Lung (tissue), 11 donors: ENCODE measurements at regions not wholly inside any gene's neighbourhood (a gene's known extent, or its start where the extent isn't known, plus 50 kb on each side); places are given as distances from the start of the nearest gene placed in this dataset.

Experiments used
- ATAC-seq: fragments of 200-7000 bp; cut with Tn5 transposase; one replicate; pipeline ENCODE4 v1.9.1; 2020; ENCODE audit warnings: moderate number of reproducible peaks; ENCODE audit not compliant: insufficient read depth, low FRiP score
- DNase-seq, 3 donors: peaks; one replicate each; pipeline ENCODE4 v3.0.0-alpha.2; 2013 to 2017
- H3K27ac ChIP-seq, 2 donors: one replicate each; pipeline ENCODE4 v1.5.1; 2013; ENCODE audit warnings: mild to moderate bottlenecking in 2 of 2, moderate library complexity in 2 of 2, control low read depth in 1 of 2, inconsistent platforms in 1 of 2, low read depth in 1 of 2, low read length in 1 of 2
- H3K27me3 ChIP-seq, 3 donors: one replicate each; pipeline ENCODE4 v1.5.1; 2013; ENCODE audit warnings: low read length in 2 of 3; ENCODE audit not compliant: control insufficient read depth in 3 of 3, insufficient read depth in 3 of 3
- H3K36me3 ChIP-seq, 4 donors: one replicate each; pipeline ENCODE4 v1.5.1; 2013; ENCODE audit warnings: low read length in 4 of 4, mild to moderate bottlenecking in 1 of 4, moderate library complexity in 1 of 4; ENCODE audit not compliant: control insufficient read depth in 4 of 4, insufficient read depth in 4 of 4
- H3K4me1 ChIP-seq, 5 donors: one replicate each; pipeline ENCODE4 v1.5.1; 2013; ENCODE audit warnings: low read length in 5 of 5, mild to moderate bottlenecking in 2 of 5, moderate library complexity in 1 of 5; ENCODE audit not compliant: control insufficient read depth in 5 of 5, insufficient read depth in 5 of 5
- H3K4me3 ChIP-seq: one replicate; pipeline ENCODE4 v1.5.1; 2013; ENCODE audit warnings: mild to moderate bottlenecking, control low read depth, moderate library complexity
- H3K9ac ChIP-seq, 2 donors: one replicate each; pipeline ENCODE4 v1.5.1; 2013; ENCODE audit warnings: low read length in 2 of 2, control low read depth in 1 of 2; ENCODE audit not compliant: insufficient read depth in 1 of 2
- H3K9me3 ChIP-seq, 4 donors: one replicate each; pipeline ENCODE4 v1.5.1; 2013; ENCODE audit warnings: low read length in 3 of 4, mild to moderate bottlenecking in 1 of 4, moderate library complexity in 1 of 4; ENCODE audit not compliant: control insufficient read depth in 4 of 4, insufficient read depth in 3 of 4
- CTCF ChIP-seq: IDR thresholded peaks from 2 replicates; pipeline ENCODE4 v1.5.1; 2012; ENCODE audit warnings: mild to moderate bottlenecking; ENCODE audit errors: control extremely low read depth, extremely low read depth
- WGBS, 2 donors: extraction: QIAGEN DNeasy Blood & Tissue Kit; methylation state at CpG; one replicate each; pipeline ENCODE4 v1.1.7; 2013; 5-methylcytosine and 5-hydroxymethylcytosine counted together
- donor health status: control.
- donor health status: control.
- donor health status: Bipolar disorder and iron deficiency.
- donor health status: healthy.
- donor health status: DM: yes; HTN: yes; CAD: no.

DNA sequence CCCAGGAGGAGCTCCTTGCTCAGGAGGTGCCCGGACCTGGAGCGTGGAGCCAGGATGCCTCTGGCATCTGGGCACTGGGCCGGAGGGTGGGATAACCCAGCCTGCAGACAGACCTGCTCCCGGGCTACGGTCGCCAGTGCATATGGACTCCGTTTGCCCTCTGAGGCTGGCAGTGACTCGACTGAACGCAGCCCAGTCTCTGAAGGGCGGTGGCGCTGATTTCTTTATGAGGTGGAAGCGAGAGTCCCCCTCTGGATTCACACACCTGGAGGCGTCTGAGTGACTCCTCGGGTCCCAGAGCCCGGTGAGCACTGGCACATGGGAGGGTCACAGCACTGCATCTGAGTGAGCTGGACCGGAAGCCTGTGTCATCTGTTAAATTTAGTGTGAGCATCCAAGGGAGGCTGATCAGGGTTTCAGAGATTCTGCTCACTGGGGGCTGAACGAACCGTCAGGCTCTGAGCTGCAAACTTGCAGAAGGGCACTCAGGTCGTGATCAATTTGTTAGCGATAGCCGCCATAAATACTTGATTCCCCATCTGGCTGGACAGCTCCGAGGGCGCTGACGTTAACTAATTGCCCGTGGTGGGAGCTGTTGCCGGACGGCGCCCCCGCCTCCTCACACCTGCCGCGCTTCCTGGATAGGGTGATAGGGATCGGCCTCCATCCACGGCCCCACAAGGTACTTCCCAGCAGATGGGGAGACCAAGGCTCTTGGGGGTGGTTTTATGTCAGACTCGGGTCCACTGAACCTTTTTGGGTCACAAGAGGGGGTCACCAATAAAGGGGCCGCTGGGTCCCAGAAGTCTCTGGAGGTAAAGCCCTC, 60.7 kb upstream of the TTC34 start:
- Histone ChIP-seq H3K4me1 (peaks cover 0 to 5% (median 0%) of the 10 kb centered on the region in 5 donors), H3K27me3 (peaks cover 0 to 3% (median 0%) of the 10 kb centered on the region in 3 donors), H3K27ac (no peak overlapping the region), H3K4me3 (no peak overlapping the region), H3K9ac (no peak overlapping the region), H3K9me3 (no peaks in the 10 kb centered on the region), H3K36me3 (no peaks in the 10 kb centered on the region)
- 68 to 82% methylated on average over 35 of the region's 35 CpGs for WGBS, 2 donors
- TF ChIP-seq CTCF: no peak
- ATAC-seq (no peak), DNase-seq (no peak)

DNA sequence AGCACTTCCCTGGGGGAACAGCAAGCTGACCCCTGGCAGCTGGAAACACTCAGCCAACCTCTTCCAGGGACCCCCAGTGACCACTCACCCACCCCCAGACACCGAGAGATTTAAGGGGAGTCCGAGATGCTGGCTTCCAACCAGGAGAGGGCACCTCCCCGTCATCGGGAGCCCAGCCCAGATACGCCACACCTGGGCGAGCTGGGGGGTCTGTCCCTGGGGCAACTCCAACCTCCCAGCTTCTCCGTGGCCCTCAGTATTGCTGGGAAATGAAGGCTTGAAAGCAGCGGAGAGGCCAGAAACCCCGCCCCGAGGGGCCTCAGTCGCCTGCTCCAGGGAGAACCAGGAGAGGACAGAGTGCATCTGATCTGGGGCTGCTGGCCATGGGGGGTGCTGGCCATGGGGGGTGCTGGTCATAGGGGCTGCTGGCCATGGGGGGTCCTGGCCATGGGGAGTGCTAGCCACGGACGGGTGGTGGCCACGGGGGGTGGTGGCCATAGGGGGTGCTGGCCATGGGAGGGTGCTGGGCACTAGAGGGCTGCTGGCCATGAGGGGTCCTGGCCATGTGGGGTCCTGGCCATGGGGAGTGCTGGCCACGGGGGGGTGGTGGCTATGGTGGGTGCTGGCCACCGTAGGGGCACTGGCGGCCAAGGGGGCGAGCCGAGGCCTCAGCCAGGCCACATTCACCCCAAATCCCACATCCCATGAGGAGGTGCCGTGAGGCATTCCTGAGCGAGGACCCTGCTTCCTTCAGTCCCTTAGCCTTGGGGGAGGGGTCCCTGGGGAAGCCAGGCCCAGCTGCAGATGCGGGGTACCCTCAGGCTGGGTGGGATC, 61.5 kb upstream of the TTC34 start:
- Histone ChIP-seq H3K9me3 (no peaks in the 10 kb centered on the region), H3K27ac (no peak overlapping the region), H3K4me1 (peaks cover 0 to 5% (median 0%) of the 10 kb centered on the region in 5 donors), H3K36me3 (no peaks in the 10 kb centered on the region), H3K4me3 (no peak overlapping the region), H3K9ac (no peak overlapping the region), H3K27me3 (peaks cover 0 to 7% (median 0%) of the 10 kb centered on the region in 3 donors)
- ATAC-seq: no peak
- TF ChIP-seq CTCF: no peak
- no peak for DNase-seq
- 82 to 87% methylated on average over 21 to 22 of the region's 22 CpGs for WGBS, 2 donors

GRCh38 chr1:2863648-2863963, 62.1 kb upstream of the TTC34 start:
- Histone ChIP-seq H3K27me3 (peaks cover 0 to 5% (median 0%) of the 10 kb centered on the region in 3 donors), H3K9me3 (no peaks in the 10 kb centered on the region), H3K4me3 (no peak overlapping the region), H3K36me3 (no peaks in the 10 kb centered on the region), H3K27ac (no peak overlapping the region), H3K9ac (no peak overlapping the region), H3K4me1 (peaks cover 0 to 5% (median 0%) of the 10 kb centered on the region in 5 donors)
- no peak for TF ChIP-seq CTCF
- 6 to 13% methylated on average over 12 of the region's 12 CpGs for WGBS, 2 donors
- DNase-seq: no peak
- ATAC-seq: no peak
